GM19438 (cell line): ENCODE measurements at regions not wholly inside any gene's neighbourhood (a gene's known extent, or its start where the extent isn't known, plus 50 kb on each side); places are given as distances from the start of the nearest gene placed in this dataset.
"Not testable (repeated sequence)": the region's sequence is repeated elsewhere in the genome, so short reads cannot be mapped to it uniquely, and the experiment has no call there.

Source experiments
- ATAC-seq: cut with Tn5 transposase; IDR thresholded peaks from one replicate; pipeline ENCODE4 v1.9.1; 2021; ENCODE audit warnings: low read depth; ENCODE audit not compliant: unreplicated experiment

GRCh38 chr9:2489838-2490314 lies 131.7 kb upstream of the VLDLR start:
- no peak for ATAC-seq

- ATAC-seq = no peak
Observed at GRCh38 chr9:2492161-2492560, 129.4 kb upstream of the VLDLR start.

DNA sequence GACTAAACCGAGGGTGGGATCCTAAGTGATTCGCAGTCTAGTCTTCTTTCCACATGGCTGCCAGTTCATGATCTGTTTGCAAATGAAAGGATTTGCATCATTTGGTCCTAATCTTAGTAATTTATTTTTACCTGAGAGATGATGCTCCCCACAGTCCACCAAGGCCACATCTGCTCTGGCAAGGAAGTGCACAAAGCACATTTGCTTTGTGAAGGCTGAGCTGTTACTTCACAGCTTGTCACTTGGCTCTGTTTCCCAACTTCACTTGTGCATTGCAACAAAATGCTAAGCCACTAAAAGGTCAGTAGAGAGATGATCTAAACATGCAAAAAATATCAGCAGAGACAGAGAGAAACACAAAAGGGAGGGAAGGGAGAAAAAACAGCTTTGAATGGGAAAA lies 128.5 kb upstream of the VLDLR start:
- ATAC-seq = no peak

DNA sequence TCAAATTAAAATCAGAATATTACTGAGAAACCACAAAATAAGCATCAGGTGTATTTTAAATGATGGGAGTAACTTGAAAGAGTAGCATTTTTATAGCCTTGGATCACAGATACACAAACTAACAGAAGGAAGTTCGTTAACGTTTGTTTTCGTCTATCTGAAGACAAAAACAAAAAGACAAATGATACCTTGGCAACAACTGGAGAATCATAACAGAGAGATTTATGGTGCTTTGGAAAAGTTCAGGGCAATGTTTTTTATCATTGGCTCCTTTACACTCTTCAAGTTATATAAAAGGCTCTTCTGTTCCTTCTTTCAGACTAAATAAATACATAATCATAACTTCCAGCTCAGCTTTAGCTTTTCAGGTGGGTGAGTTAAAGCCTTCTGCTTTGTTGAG lies 128.1 kb upstream of the VLDLR start:
- no peak for ATAC-seq

- no peak for ATAC-seq
Observed at GRCh38 chr9:2494562-2494961, 127.0 kb upstream of the VLDLR start.

DNA sequence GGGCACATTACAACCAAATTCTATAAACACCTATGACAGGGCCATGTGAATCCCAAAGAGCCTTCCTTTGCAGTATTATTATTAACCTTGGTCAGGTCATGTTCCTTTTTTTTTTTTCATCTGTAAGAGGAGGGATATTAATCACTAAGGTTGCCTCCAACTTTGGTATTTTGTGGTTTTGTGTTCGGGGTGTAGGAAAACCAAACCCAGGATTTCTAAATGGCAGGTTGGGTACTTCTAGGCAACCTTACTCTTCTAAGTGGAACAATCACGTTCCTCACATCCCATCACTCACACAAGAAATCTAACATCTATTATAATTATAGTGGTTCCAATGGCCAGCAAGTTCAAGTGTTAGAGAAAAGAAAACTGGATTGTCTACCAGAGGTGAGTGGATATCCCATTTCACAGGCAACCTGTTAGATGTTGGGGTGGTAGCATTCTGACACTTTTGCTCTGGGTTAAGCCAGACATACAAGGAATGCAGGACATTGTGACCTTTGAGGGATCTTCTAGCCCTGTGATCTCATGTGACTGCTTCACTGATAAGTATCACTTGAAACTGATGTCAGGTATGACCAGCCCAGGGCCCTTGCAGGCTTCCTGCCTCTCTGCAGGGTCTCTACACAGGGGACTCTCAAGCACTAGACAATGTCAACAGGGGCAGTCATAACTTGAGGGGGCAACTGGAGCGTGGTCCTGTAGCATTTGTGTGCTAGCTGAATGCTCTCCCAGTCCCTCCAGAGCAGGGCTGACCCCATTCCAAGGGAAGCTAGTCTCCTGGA lies 126.2 kb upstream of the VLDLR start:
- no peak for ATAC-seq

- no peak for ATAC-seq
Observed at GRCh38 chr9:2496169-2496568, 125.4 kb upstream of the VLDLR start.

DNA sequence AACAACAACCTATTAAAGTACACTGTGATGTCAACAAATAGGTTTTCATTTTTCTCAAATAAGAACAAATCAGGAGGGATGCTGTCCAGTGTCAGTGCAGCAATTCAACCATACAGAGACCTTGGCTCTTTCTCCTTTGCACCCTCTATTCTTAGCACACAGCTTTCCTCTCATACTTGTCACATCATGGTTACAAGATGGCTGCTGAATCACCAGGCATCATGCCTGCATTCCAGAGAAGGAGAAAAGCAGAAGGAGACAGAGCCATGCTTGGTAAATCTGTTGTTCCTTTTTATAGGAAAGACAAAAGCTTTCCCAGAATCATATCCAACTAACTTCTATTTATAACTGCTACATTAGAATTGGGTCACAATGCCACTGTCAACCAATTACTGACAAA lies 124.7 kb upstream of the VLDLR start:
- ATAC-seq = no peak

- no peak for ATAC-seq
Observed at GRCh38 chr9:2497666-2498400, 123.8 kb upstream of the VLDLR start.

DNA sequence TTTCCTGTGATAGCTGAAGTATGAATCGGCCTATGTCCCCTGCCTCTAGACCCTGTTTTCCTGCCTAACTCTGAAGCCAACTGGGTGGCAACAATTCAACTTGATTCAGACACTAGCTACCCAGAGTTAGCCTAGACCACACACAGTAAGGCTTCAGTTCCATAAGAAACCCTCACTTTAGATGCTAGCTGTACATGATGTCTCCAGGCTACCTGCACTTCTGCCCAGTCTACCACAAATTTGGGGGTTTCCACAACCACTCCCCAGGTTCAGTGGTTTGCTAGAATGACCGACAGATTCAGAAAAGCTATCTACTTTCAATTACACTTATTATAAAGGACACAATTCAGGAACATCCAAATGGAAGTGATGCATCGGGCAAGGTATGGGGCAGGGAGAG lies 119.4 kb upstream of the VLDLR start:
- ATAC-seq = no peak

DNA sequence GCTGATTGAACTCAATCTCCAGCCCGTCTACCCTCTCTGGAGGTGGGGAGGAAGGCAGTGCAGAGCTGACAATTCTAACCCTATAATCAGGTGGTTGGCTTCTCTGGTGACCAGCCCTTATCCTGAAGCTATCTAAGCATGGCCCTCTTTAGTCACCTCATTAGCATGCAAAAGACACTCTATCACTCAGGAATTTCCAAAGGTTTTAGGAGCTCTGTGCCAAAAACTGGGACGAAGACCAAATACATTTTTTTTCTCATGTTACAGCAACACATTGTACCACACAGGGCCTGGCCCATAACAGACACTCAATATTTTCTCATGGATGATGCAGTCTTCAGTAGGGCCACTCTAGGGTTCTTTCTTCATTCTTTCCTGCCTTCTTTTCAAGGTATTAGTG lies 118.8 kb upstream of the VLDLR start:
- ATAC-seq = no peak

DNA sequence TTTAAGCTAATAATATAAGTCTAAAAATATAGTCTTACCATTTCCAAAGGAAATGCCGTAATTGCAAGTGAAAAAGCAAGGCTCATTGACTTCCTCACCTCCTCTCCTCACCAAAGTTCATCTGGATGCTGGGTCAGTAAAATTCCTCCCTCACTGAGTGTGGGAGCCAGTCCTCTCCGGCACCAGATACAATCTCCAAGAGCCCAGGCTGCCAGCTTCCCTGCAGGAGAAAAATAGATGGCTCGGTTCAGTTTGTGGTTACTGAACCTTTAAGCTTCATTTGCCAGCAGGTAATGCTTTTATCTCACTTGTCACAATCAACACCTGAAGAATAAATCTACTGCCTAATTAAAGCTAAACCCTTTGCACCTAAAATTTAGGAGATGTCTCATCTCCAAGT lies 115.3 kb upstream of the VLDLR start:
- ATAC-seq = no peak

- no peak for ATAC-seq
Observed at GRCh38 chr9:2523591-2523990, 98.0 kb upstream of the VLDLR start.

DNA sequence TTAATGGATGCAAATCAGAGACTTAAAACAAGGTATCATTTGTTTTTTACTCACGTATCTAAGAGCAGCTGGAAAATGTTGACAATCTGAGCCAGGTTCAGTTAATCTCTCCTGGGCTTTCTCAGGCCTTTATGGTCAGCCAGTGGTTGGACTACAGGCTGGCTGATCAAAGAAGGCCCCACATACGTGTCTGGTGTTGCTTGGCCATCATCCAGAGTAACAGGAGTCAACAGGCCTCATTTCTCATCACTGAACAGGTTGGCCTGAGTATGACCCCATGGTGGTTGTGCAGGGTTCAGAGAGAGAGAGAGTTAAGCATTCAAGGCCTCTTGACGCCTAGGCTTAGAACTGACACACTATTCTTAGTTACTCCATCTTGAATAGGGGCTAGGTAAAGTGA lies 97.0 kb upstream of the VLDLR start:
- ATAC-seq = no peak

GRCh38 chr9:2525147-2525546 lies 96.4 kb upstream of the VLDLR start:
- no peak for ATAC-seq

DNA sequence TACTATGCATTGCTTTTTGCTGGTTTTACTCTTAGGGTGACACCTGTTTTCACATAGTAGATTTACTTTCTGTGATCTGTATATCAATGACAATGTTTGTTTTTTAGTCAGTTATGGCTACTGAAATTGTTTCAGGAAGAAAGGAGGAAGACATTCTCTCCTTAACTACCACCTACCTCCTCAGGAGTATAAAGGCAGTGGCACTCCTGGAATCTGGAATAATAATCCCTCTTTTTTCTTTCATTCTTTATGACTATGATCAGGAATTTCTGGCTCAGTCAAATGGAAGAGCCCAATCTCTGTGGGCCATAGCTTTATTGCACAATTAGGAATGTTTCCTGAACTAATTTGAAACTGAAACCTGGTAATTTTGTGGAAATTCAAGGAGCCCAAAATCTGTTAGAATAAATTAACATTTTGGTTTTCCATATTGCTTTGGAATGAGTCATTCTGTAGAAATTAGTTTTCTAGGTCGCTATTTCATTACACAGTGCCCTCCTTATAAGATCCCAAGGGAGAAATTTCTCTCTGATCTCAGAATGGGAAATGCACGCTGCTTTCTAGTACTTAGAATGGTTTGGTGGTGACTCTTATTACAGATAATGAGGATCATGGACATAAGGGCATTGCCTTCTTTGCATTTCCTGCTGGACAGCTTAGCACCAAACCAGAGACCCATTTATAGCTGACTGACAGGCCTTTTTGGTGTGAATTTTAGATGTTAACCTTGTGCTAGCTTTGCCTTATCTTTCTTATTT lies 95.3 kb upstream of the VLDLR start:
- no peak for ATAC-seq

GRCh38 chr9:2531481-2531880 lies 90.1 kb upstream of the VLDLR start:
- ATAC-seq = no peak

DNA sequence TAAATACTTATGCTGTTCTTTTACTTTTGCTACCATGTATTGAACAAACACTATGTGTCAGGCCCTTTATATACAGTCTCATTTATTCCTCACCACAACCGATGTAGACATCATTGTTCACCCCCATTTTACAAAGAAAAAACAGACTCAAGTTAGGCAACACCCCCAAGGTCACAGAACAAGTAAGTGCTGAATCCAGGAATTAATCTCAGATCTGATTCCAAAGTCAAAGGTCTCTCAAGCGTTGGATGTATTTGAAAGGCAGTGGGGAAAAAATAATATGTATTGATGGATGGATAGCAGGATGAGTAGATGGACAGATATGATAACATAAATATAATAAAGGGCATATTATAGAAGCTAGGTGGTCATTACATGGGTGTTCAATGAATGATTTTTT lies 85.1 kb upstream of the VLDLR start:
- ATAC-seq = no peak

- ATAC-seq = no peak
Observed at GRCh38 chr9:2545881-2546490, 75.6 kb upstream of the VLDLR start.

GRCh38 chr9:2555899-2556600 lies 65.5 kb upstream of the VLDLR start:
- not testable (repeated sequence) for ATAC-seq
